H1 (cell line): ENCODE measurements at regions not wholly inside any gene's neighbourhood (a gene's known extent, or its start where the extent isn't known, plus 50 kb on each side); places are given as distances from the start of the nearest gene placed in this dataset.

Source experiments
- CTCF ChIP-seq, 3 experiments: IDR thresholded peaks; 1 replicate in 2 of 3; 2 replicates in 1 of 3; pipeline versions ENCODE4 v1.5.1 to v1.6.1; 2011; ENCODE audit warnings: low read length in 3 of 3, mild to moderate bottlenecking in 3 of 3, inconsistent platforms in 2 of 3, low read depth in 1 of 3, moderate library complexity in 1 of 3; ENCODE audit not compliant: insufficient read depth in 1 of 3; ENCODE audit errors: control extremely low read depth in 1 of 3

- no peak for TF ChIP-seq CTCF (IDR thresholded peaks at IDR 0.05; ENCODE audit: control extremely low read depth in 1 of 3, insufficient read depth in 1 of 3, low read depth in 1 of 3, low read length in 3 of 3)
Observed at GRCh38 chr14:40623643-40624042, 983.0 kb upstream of the LRFN5 start (continued).
